ENCODE measurements at regions not wholly inside any gene's neighbourhood (a gene's known extent, or its start where the extent isn't known, plus 50 kb on each side); places are given as distances from the start of the nearest gene placed in this dataset.

DNA sequence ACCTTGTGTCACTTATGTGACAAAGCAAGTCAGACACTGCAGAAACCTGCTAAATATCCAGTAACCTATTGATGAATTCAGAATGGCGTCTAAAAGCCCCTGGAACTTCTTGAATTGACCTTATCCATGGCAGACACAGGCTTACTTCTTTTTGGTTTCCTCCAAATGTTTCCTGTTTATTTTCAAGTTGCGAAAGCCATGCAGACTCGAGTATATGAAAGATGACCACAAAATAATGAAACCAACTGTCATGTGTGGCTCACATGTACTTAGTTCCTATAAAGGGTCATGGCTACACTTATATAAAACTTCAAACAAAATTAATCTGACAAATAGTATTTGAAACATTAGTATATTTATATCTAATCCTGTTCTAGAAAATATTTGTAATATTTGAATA, 113.1 kb upstream of the FNDC3A start:
- TF ChIP-seq, protein P1, sequence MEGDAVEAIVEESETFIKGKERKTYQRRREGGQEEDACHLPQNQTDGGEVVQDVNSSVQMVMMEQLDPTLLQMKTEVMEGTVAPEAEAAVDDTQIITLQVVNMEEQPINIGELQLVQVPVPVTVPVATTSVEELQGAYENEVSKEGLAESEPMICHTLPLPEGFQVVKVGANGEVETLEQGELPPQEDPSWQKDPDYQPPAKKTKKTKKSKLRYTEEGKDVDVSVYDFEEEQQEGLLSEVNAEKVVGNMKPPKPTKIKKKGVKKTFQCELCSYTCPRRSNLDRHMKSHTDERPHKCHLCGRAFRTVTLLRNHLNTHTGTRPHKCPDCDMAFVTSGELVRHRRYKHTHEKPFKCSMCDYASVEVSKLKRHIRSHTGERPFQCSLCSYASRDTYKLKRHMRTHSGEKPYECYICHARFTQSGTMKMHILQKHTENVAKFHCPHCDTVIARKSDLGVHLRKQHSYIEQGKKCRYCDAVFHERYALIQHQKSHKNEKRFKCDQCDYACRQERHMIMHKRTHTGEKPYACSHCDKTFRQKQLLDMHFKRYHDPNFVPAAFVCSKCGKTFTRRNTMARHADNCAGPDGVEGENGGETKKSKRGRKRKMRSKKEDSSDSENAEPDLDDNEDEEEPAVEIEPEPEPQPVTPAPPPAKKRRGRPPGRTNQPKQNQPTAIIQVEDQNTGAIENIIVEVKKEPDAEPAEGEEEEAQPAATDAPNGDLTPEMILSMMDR (IDR thresholded peaks at IDR 0.05; ENCODE audit: low read depth, low read length, missing control alignments): no peak
- no peak for DNase-seq (ENCODE audit: low read depth)
- H3K4me3 ChIP-seq (ENCODE audit: low read depth, low read length): no peak overlapping the region

DNA sequence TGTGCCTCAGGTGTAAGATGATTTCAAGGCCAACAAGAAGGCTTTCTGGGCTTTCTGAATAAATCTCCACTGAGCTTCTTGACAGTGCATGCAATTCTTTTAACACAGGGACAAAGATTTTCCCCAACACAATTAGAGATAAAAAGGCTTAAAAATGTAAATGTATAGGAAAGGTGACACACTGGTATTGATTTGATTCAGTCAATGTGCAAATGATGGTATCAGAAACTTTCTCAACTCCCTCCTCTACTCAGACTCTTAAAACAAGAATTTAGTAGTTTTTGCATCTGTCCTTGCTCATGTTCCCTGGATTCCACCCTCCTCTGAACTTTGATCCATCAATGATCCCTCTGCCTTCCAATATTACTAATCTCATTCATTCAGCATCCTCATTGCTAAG, 111.6 kb upstream of the FNDC3A start:
- no peak for DNase-seq (ENCODE audit: low read depth)
- TF ChIP-seq, protein P1 (IDR thresholded peaks at IDR 0.05; ENCODE audit: low read depth, low read length, missing control alignments): no peak
- no peak overlapping the region for H3K4me3 ChIP-seq (ENCODE audit: low read depth, low read length)

DNA sequence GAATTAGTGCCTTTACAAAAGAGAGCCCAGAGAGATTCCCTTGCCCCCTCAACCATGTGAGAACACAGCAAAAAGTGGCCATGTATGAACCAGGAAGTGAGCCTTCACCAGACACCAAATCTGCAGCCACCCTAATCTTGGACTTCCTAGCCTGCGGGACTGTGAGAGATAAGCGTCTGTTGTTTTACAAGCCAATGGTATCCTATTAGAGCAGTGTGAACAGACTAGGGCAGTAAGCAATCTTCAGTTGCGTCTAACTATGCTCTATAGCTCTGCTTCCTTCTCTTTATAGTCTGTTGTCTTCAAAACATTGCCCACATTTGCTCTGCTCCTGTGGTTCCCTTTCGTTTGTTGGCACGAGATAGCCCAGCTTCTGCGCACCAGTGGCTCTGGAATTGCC, 109.5 kb upstream of the FNDC3A start:
- TF ChIP-seq, protein P1 (IDR thresholded peaks at IDR 0.05; ENCODE audit: low read depth, low read length, missing control alignments): no peak
- no peak overlapping the region for H3K4me3 ChIP-seq (ENCODE audit: low read depth, low read length)
- DNase-seq (ENCODE audit: low read depth): no peak

DNA sequence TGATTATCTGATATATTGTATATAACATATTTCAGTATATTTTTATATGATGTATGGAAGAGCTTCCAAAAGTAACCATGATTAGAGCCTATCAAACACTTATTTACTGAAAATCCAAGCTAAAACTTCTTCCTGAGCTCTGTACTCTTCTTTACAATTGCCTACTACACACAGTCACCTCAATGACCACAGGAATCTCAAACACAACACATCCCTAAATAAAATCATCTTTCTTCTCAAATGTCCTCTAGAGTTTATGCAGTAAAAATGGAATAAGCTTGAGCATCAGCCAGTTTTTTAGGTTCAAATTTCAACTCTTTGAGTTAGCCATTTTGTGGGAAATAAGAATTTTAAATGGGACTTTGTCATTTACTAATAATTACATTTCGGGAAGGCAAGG, 102.6 kb upstream of the FNDC3A start:
- no peak overlapping the region for H3K4me3 ChIP-seq (ENCODE audit: low read depth, low read length)
- DNase-seq (ENCODE audit: low read depth): no peak
- TF ChIP-seq, protein P1 (IDR thresholded peaks at IDR 0.05; ENCODE audit: low read depth, low read length, missing control alignments): no peak

DNA sequence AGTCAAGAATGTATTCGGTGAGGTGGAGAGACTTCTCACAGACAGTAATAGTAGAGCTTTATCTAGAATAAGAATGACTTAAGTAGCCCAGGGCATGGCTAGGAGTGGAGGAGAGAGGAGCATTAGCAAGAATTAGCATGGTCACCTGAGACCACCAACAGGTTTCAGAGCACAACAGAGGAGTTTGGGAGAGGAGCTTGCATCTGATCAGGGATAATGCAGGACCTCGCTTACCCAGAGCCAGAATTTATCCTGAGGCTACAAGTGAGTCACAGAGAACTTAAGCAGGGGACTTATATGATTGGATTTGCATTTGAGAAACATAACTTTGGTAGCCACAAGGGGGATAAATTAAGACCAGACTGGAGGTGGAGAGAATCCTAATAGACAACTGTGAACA, 102.1 kb upstream of the FNDC3A start:
- TF ChIP-seq, protein P1 (IDR thresholded peaks at IDR 0.05; ENCODE audit: low read depth, low read length, missing control alignments): no peak
- DNase-seq (ENCODE audit: low read depth): no peak

DNA sequence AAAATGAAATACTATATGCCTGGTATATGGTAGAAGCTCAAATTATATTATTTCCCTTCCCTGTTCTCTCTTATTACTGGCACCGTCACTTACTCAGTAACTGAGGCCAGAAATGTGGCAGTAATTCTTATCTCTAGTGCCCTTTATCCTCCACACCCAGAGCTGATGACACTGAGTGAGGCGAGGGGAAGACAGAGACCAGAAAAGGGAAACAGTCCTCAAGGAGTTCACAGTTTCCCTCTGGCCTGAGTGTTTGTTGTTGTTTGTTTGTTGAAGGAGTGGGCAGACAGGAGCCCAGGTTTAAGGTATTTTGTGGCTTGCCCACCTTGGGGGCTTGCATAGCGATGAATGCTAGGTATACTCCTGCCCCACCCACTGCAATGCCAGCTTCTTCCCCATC, 101.5 kb upstream of the FNDC3A start:
- no peak for DNase-seq (ENCODE audit: low read depth)
- TF ChIP-seq, protein P1 (IDR thresholded peaks at IDR 0.05; ENCODE audit: low read depth, low read length, missing control alignments): no peak
- no peak overlapping the region for H3K4me3 ChIP-seq (ENCODE audit: low read depth, low read length)

More for the DNA sequence above, 102.1 kb upstream of the FNDC3A start:
- no peak overlapping the region for H3K4me3 ChIP-seq (ENCODE audit: low read depth, low read length)

DNA sequence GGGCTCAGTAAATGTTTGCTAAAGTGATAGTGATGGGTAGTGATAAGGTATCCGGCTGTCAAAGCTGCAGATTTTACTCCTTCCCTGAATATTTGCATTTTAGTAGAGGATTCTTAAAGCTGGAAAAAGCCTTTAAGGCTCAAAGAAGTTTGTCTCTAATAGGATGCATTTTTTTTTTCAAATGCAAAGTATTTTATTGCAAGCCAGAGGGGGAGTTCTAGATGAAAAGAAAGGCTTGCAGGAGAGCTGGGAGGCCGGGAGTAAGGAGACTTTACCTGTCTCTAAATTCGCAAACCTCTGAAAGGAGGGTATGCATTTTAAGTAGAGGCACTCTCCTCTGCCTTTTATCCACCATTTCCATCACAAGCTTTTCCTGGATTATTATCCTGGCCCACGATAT, 100.7 kb upstream of the FNDC3A start:
- no peak overlapping the region for H3K4me3 ChIP-seq (ENCODE audit: low read depth, low read length)
- DNase-seq (ENCODE audit: low read depth): no peak
- TF ChIP-seq, protein P1 (IDR thresholded peaks at IDR 0.05; ENCODE audit: low read depth, low read length, missing control alignments): no peak
